ENCODE measurements at regions not wholly inside any gene's neighbourhood (a gene's known extent, or its start where the extent isn't known, plus 50 kb on each side); places are given as distances from the start of the nearest gene placed in this dataset.

DNA sequence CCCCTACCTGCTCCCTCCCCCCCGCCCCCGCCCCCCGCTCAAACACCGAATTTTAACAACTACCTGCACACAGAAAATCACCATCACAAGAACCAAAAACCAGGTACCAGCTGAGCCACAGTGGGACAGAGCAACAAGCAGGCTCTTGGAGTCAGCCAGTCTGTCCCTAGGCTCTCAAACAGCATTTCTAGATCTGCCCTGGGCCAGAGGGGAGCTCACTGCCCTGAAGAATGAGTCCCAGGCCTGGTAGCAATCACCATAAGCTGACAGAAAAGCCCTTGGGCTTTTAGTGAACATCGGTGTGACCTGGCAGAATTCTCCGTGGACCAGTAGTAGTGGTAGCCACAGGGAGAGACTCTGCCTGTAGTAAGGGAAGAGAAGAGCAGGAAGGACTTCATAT is 58.3 kb downstream of the C11orf87 start:
- Histone ChIP-seq H3K4me3 (no peak overlapping the region), H3K27me3 (no peaks in the 10 kb centered on the region), H3K9ac (no peak overlapping the region), H3K9me3 (replicated peaks in 1 of 11) (no peaks in the 10 kb centered on the region), H3K27ac (no peak overlapping the region), H3K4me1 (no peaks in the 10 kb centered on the region), H3K36me3 (no peaks in the 10 kb centered on the region), H3K4me2 (no peak overlapping the region), H4K20me1 (no peaks in the 10 kb centered on the region)
- no peak for TF ChIP-seq Cebpa-rat (IDR thresholded peaks at IDR 0.05)

DNA sequence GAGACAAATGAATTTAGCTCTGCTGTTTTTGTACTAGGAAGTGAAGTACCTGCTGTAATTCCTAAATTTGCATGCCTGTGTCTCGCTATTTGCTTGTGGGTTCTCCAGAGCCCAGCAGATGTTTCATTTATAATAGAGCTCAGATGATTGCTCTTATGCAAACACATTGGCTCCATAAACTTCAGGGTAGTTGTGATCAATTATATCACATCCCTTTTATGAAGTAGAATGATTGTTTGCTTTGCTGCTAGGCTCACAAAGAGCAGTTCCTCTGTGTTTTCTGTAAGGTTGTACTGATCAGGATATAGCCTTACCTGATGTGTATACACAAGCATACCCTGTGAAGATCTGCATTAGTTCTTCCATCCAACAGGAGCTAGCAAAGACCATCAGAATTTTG is 64.1 kb downstream of the C11orf87 start:
- Histone ChIP-seq H3K27me3 (no peaks in the 10 kb centered on the region), H4K20me1 (no peaks in the 10 kb centered on the region), H3K9me3 (replicated peaks in 1 of 11) (no peaks in the 10 kb centered on the region), H3K36me3 (no peaks in the 10 kb centered on the region), H3K4me3 (no peak overlapping the region), H3K4me2 (no peak overlapping the region), H3K27ac (no peak overlapping the region), H3K4me1 (no peaks in the 10 kb centered on the region), H3K9ac (no peak overlapping the region)
- TF ChIP-seq Cebpa-rat (IDR thresholded peaks at IDR 0.05), result no peak

DNA sequence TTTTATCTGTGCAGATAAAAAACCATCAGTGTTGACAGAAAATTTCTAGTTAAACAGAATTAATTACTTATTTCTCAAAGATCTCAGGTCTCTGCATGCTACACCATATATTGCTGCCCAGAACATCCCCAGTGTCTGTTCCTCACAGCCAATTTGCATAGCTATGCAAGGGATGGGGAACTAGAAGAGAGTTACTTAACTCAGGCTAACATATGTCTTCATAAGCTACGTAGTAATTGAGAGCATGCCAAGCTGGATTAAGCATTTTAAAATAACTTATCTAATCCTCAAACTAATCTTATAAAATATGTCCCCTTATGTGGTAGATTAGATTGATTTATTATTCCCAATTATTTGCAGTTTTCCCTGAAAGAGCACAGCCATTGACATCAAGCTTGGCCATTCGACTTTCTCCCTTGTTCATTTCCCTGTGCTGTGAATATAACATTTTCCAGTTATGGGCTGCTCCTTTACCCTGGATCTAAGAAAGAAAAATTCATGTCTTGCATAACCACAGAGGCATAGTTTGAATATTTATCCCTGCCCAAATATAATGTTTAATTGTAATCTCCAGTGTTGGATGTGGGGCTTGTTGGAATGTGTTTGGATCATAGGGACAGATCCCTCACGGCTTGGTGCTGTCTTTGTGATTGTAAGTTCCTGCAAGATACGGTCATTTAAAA is 69.1 kb downstream of the C11orf87 start:
- H4K20me1 ChIP-seq, result no peaks in the 10 kb centered on the region
- no peaks in the 10 kb centered on the region for H3K36me3 ChIP-seq
- H3K4me3 ChIP-seq, result no peak overlapping the region
- H3K4me2 ChIP-seq, result no peak overlapping the region
- no peak for TF ChIP-seq Cebpa-rat (IDR thresholded peaks at IDR 0.05)
- H3K27me3 ChIP-seq, result no peaks in the 10 kb centered on the region
- peaks cover 0 to 4% (median 0%) of the 10 kb centered on the region in 11 experiments; a peak in 2 of 22 replicates for H3K9me3 ChIP-seq (replicated peaks in 1 of 11)
- H3K4me1 ChIP-seq, result no peaks in the 10 kb centered on the region
- no peak overlapping the region for H3K27ac ChIP-seq
- H3K9ac ChIP-seq, result no peak overlapping the region

DNA sequence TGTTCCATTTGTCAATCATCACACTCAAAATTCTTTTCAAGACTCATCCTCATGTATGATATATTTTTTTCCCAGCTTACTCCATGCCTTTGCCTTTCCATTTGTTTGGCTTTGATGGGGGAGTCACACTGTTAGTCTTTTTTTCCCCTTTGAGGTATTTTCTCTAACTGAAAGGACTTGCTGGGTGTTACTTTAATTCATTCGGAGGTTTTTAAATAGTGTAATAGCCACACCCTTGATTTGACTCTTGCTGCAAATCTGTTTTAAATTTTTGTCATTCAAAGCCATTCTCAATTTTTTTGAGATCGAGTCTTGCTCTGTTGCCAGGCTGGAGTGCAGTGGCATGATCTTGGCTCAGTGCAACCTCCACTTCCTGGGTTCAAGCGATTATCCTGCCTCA is 84.1 kb downstream of the C11orf87 start:
- Histone ChIP-seq H3K4me1 (no peaks in the 10 kb centered on the region), H3K9me3 (replicated peaks in 1 of 11) (no peaks in the 10 kb centered on the region; a peak in 1 of 22 replicates), H3K9ac (no peak overlapping the region), H3K4me3 (no peak overlapping the region), H3K4me2 (no peak overlapping the region), H3K36me3 (no peaks in the 10 kb centered on the region), H3K27me3 (no peaks in the 10 kb centered on the region), H4K20me1 (no peaks in the 10 kb centered on the region), H3K27ac (no peak overlapping the region)
- no peak for TF ChIP-seq Cebpa-rat (IDR thresholded peaks at IDR 0.05)

DNA sequence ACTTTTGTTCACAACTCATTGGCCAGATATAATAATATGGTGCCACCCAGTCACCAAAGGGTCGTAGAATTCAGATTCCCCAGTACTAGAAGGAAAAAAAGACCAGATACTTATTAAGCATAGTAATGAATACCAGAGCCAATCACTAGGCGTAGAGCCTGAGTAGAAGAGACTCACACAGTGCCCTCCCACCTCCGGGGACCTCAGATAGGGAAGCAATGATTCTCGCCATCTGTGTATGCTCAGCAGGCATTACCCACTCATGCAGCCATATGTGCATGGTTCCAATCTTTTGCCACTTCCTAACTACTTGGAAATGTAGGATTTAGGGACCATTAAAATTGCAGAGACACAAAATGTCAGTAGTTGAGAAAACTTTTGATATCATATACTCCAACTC is 85.3 kb downstream of the C11orf87 start:
- Histone ChIP-seq H3K27ac (no peak overlapping the region), H3K9me3 (replicated peaks in 1 of 11) (no peaks in the 10 kb centered on the region; a peak in 1 of 22 replicates), H3K27me3 (no peaks in the 10 kb centered on the region), H3K4me3 (no peak overlapping the region), H4K20me1 (no peaks in the 10 kb centered on the region), H3K36me3 (no peaks in the 10 kb centered on the region), H3K4me2 (no peak overlapping the region), H3K9ac (no peak overlapping the region), H3K4me1 (peaks cover 0 to under 1% (median 0%) of the 10 kb centered on the region in 10 experiments; a peak in 5 of 20 replicates)
- no peak for TF ChIP-seq Cebpa-rat (IDR thresholded peaks at IDR 0.05)

DNA sequence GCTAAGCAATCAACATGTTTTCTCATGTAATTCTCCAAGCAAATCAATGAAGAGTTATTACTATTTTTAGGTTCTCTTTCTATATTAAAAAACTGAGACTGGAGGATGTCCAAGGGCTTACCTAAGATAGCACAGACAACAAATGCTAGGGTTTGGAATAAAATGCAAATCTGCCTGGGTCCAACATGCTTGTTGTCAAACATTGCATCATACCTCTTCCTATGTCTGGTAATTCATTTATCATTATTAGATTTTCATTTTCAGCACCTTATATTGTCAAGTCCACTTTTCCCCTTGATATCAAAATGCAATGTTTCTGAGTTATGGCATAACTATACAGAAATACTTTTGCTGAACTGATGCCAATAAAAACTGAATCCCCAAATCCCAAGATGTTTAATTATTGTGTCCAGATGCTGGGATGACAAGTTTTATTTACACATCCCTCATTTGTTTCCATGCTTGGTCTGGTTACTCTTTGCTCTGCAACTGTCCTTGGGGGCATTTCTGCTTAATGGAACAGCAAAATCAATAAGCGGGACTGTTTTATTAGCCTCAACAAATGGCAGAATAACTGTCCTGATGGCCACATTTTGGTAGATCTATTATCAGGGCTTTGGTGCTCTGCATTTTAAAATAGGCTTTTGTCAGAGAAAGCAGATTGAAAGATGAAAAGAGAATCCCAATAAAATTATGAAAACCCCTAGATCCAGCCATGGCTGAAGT is 86.0 kb downstream of the C11orf87 start:
- H3K4me3 ChIP-seq, result no peak overlapping the region
- H3K27me3 ChIP-seq, result no peaks in the 10 kb centered on the region
- H4K20me1 ChIP-seq, result no peaks in the 10 kb centered on the region
- no peaks in the 10 kb centered on the region; a peak in 1 of 22 replicates for H3K9me3 ChIP-seq (replicated peaks in 1 of 11)
- no peak overlapping the region for H3K4me2 ChIP-seq
- no peak for TF ChIP-seq Cebpa-rat (IDR thresholded peaks at IDR 0.05)
- H3K36me3 ChIP-seq, result no peaks in the 10 kb centered on the region
- H3K4me1 ChIP-seq, result peaks cover 0 to 6% (median 3%) of the 10 kb centered on the region in 10 experiments; a peak in 6 of 20 replicates
- H3K27ac ChIP-seq, result no peak overlapping the region
- H3K9ac ChIP-seq, result no peak overlapping the region

DNA sequence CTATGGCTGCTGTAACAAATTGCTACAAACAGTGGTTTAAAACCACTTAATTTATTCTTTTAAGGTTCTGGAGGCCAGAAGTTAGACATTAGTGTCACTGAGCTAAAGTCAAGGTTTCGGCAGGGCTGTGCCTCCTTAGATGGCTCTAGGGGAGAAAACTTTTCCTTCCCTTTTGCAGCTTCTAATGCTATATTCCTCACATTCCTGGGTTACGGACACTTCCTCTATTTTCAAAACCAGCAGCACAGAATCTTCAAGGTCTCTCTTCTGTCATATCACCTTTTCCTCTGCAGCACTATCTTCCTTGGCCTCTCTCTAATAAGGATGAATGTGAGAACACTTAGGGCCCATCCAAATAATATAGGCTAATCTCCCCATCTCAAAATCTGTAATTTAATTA is 87.0 kb downstream of the C11orf87 start:
- no peak overlapping the region for H3K4me3 ChIP-seq
- no peak overlapping the region for H3K27ac ChIP-seq
- no peaks in the 10 kb centered on the region for H3K27me3 ChIP-seq
- peaks cover 0 to 7% (median 3%) of the 10 kb centered on the region in 10 experiments; a peak in 6 of 20 replicates for H3K4me1 ChIP-seq
- H3K9ac ChIP-seq, result no peak overlapping the region
- H4K20me1 ChIP-seq, result no peaks in the 10 kb centered on the region
- H3K4me2 ChIP-seq, result no peak overlapping the region
- H3K9me3 ChIP-seq (replicated peaks in 1 of 11), result no peaks in the 10 kb centered on the region; a peak in 1 of 22 replicates
- TF ChIP-seq Cebpa-rat (IDR thresholded peaks at IDR 0.05), result no peak
- H3K36me3 ChIP-seq, result no peaks in the 10 kb centered on the region

DNA sequence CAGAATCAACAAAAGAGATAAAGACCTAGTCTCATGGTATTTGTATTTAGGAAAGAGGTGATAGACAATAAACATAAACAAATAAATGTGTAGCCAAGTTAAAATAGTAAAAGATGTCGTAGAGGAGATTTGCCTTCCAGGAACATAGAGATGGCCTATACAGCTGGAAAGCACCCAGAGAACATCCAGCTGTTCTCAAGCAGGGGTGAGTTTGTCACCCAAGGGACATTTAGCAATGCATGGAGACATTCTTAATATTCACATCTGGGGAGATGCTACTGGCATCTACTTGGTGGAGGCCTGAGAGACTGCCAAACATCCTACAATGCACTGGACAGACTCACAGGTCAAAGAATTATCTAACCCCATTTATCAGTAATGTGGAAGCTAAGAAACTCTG is 88.3 kb downstream of the C11orf87 start:
- Histone ChIP-seq H3K36me3 (no peaks in the 10 kb centered on the region), H4K20me1 (no peaks in the 10 kb centered on the region), H3K27me3 (no peaks in the 10 kb centered on the region), H3K4me1 (peaks cover 0 to 7% (median 3%) of the 10 kb centered on the region in 10 experiments; a peak in 6 of 20 replicates), H3K27ac (no peak overlapping the region), H3K9me3 (replicated peaks in 1 of 11) (no peaks in the 10 kb centered on the region; a peak in 1 of 22 replicates), H3K4me2 (no peak overlapping the region), H3K9ac (no peak overlapping the region), H3K4me3 (no peak overlapping the region)
- TF ChIP-seq Cebpa-rat (IDR thresholded peaks at IDR 0.05), result no peak

DNA sequence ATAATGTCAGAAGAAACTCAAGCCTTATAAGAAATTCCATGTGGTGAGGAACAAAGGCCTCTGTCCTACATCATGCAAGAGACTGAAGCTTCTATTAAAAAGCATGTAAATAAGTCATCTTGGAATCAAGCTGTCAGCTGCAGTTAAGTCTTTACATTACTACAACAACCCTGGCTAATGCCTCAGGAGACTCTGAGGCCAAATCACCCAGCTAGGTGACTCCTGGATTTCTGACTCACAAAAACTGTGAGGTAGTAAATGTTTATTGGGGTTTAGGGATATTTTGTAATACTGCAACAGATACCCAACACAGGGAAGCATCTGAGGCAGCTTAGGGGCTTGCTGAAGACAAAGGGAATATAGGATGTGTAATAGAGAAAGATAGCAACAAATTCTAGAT is 89.6 kb downstream of the C11orf87 start:
- H3K9ac ChIP-seq, result no peak overlapping the region
- H3K36me3 ChIP-seq, result no peaks in the 10 kb centered on the region
- no peak overlapping the region for H3K4me3 ChIP-seq
- H3K4me1 ChIP-seq, result peaks cover 0 to 7% (median 3%) of the 10 kb centered on the region in 10 experiments; a peak in 6 of 20 replicates
- no peaks in the 10 kb centered on the region for H4K20me1 ChIP-seq
- H3K9me3 ChIP-seq (replicated peaks in 1 of 11), result no peaks in the 10 kb centered on the region; a peak in 1 of 22 replicates
- no peak overlapping the region for H3K4me2 ChIP-seq
- TF ChIP-seq Cebpa-rat (IDR thresholded peaks at IDR 0.05), result no peak
- no peaks in the 10 kb centered on the region for H3K27me3 ChIP-seq
- no peak overlapping the region for H3K27ac ChIP-seq
